Left ventricle myocardium inferior (tissue), 1 donor: ENCODE measurements at regions not wholly inside any gene's neighbourhood (a gene's known extent, or its start where the extent isn't known, plus 50 kb on each side); places are given as distances from the start of the nearest gene placed in this dataset.
"Not testable (repeated sequence)": the region's sequence is repeated elsewhere in the genome, so short reads cannot be mapped to it uniquely, and the experiment has no call there.

Experiments
- DNase-seq: peaks from one replicate; pipeline ENCODE4 v3.0.0-alpha.2; 2020
- H3K27ac ChIP-seq: fragments of 200-600 bp; replicated peaks from 2 replicates; pipeline ENCODE4 v1.8.0; 2021
- H3K27me3 ChIP-seq: fragments of 200-600 bp; 2 replicates; pipeline ENCODE4 v1.8.0; 2021; ENCODE audit warnings: low read depth
- H3K36me3 ChIP-seq: fragments of 200-600 bp; 2 replicates; pipeline ENCODE4 v1.8.0; 2021
- H3K4me1 ChIP-seq: fragments of 200-600 bp; 2 replicates; pipeline ENCODE4 v1.8.0; 2021
- H3K4me3 ChIP-seq: fragments of 200-600 bp; 2 replicates; pipeline ENCODE4 v1.8.0; 2021; ENCODE audit warnings: mild to moderate bottlenecking, moderate library complexity
- H3K9me3 ChIP-seq: fragments of 200-600 bp; replicated peaks from 2 replicates; pipeline ENCODE4 v1.8.0; 2021
- intact Hi-C: fragments of 100-400 bp; cut with micrococcal nuclease; formaldehyde crosslinking; loops from one replicate; pipeline ENCODE4 v1.11.0; 2022
- TF ChIP-seq, protein P1 (sequence below): fragments of 200-600 bp; IDR thresholded peaks from 2 replicates; pipeline ENCODE4 v1.8.0; 2021; ENCODE audit warnings: antibody characterized with exemption, mild to moderate bottlenecking, borderline replicate concordance
- donor health status: DM: no; HTN: yes; CAD: no; lungs with severe emphysema.

DNA sequence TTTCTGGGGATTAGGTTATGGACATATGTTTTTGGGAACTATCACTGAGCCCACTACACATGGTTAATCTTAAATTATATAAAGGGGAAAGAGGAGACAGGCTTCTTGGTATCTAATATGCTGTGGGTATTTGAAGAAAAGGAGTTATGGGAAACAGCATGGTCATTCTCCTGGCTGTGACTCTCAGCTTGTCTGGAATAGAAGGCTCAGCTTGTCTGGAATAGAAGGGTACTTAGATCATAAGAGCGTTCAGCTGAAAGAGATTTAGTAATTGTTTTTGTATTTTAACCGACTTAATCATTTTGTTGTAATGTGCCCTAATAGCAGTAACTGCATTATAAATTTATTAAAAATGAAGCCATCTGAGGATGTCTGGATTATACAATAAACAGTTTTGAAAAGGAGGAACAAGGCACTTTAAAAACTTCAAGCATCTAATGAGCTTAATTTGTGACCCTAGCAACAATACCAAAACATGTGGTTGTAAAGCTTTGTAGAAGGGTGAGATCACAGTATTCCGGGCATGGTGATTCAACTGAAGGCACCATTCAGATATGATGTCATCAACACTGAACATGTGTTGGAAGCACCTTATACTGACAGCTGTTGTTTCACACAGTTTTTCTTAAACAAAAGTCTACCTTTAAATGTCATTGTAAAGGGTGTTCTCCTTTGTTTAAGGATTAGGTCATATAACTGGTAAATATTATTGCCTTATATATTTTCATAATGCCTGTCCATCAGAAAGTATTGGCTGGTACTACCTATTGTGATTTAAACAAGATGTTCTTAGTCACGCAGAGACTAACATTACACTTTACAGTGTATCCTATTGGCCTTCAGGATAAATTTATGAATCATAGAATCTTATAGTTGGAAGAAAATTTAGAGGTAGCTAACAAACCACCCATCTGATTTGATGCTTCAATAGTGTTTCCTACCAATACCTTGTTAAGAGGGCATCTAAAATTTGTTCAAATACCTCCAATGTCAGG is 2174.1 kb upstream of the WWC1 start:
- DNase-seq, result no peak
- no peak overlapping the region for H3K27ac ChIP-seq
- TF ChIP-seq, protein P1, sequence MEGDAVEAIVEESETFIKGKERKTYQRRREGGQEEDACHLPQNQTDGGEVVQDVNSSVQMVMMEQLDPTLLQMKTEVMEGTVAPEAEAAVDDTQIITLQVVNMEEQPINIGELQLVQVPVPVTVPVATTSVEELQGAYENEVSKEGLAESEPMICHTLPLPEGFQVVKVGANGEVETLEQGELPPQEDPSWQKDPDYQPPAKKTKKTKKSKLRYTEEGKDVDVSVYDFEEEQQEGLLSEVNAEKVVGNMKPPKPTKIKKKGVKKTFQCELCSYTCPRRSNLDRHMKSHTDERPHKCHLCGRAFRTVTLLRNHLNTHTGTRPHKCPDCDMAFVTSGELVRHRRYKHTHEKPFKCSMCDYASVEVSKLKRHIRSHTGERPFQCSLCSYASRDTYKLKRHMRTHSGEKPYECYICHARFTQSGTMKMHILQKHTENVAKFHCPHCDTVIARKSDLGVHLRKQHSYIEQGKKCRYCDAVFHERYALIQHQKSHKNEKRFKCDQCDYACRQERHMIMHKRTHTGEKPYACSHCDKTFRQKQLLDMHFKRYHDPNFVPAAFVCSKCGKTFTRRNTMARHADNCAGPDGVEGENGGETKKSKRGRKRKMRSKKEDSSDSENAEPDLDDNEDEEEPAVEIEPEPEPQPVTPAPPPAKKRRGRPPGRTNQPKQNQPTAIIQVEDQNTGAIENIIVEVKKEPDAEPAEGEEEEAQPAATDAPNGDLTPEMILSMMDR, result no peak
- no peak overlapping the region for H3K4me3 ChIP-seq
- intact Hi-C loops, result no loop called here
- H3K9me3 ChIP-seq, result no peaks in the 10 kb centered on the region
- no peaks in the 10 kb centered on the region for H3K36me3 ChIP-seq
- H3K4me1 ChIP-seq, result no peaks in the 10 kb centered on the region
- H3K27me3 ChIP-seq, result no peaks in the 10 kb centered on the region

DNA sequence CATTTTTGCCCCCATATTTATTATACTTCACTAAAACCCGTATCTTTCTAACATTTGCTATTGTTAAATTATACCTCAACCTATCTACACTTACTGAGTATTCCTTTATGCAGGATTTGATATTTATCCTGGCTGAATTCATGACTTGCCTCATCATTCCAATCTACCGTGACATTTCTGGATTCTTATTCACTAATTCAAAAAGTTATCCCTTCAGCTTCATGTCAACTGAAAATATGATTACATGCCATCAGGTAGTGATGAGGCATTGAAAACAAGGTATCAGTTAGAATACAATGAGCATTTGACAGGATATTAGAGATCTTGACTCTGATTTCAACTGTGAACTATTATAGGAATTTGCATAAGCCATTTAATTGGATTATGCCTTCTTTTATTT is 2171.9 kb upstream of the WWC1 start:
- no peak overlapping the region for H3K27ac ChIP-seq
- no peaks in the 10 kb centered on the region for H3K4me1 ChIP-seq
- no peaks in the 10 kb centered on the region for H3K9me3 ChIP-seq
- TF ChIP-seq, protein P1, result no peak
- intact Hi-C loops, result no loop called here
- no peaks in the 10 kb centered on the region for H3K36me3 ChIP-seq
- no peaks in the 10 kb centered on the region for H3K27me3 ChIP-seq
- H3K4me3 ChIP-seq, result no peak overlapping the region
- no peak for DNase-seq

DNA sequence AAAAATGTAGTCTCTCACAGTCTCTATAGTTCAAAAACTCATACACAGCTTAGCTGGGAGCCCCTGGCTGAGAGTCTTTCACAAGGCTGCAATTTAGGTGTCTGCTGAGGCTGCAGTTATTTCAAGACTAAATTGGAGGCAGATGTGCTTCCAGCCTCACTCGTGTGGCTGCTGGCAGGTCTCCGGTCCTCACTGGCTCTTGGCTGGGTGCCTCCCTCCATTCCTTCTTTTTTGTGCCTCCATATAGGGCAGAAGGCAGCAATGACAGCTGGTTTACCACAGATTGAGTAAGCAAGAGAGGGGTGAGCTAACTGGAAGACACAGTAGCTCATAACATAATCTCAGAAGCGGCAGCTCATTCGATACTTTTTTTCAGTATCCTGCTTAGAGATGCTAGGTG is 2167.7 kb upstream of the WWC1 start:
- DNase-seq, result no peak
- H3K9me3 ChIP-seq, result no peaks in the 10 kb centered on the region
- no peaks in the 10 kb centered on the region for H3K27me3 ChIP-seq
- no peak overlapping the region for H3K4me3 ChIP-seq
- TF ChIP-seq, protein P1, result no peak
- H3K36me3 ChIP-seq, result no peaks in the 10 kb centered on the region
- no peak overlapping the region for H3K27ac ChIP-seq
- intact Hi-C loops, result no loop called here
- no peaks in the 10 kb centered on the region for H3K4me1 ChIP-seq

DNA sequence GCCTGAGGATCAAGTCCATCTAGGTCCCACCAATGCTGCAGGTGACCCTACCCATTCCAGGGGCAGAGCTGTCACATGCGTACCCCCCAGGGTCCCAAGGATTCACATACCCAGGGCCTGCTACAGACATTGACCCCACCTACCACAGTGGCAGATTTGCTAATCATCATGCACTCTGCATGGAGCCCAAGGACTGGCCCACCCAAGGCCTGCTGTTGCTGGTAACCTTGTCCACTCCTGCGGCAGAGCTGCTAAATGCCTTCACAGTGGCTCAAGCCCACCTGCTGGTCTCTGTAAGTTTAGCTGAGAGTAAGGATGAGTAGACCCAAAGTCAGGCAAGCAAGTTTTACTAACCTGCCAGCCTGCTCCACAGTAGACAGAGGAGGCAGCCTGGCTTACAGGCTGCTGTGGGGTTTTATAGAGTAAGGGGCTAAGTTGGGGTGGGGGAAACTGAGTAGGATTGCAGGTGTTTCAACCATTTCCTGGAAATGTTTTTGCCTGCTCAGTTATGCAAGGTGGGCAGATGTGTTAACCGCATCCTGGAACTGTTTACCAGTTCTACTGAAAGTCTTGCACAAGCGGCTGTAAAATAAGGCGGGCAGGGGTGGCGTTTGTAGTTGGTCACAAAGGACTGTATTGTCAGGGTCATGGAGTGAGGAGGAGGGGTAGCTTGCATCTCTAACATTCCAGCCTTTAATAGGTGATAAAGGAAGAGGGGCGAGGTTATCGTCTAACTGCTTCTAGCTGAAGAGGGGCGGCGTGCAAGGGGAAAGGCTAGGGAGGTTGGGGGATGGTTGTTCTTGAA is 2163.5 kb upstream of the WWC1 start:
- no peaks in the 10 kb centered on the region for H3K4me1 ChIP-seq
- no peaks in the 10 kb centered on the region for H3K36me3 ChIP-seq
- H3K27me3 ChIP-seq, result no peaks in the 10 kb centered on the region
- TF ChIP-seq, protein P1, result no peak
- DNase-seq, result no peak
- H3K27ac ChIP-seq, result no peak overlapping the region
- H3K9me3 ChIP-seq, result no peaks in the 10 kb centered on the region
- intact Hi-C loops, result no loop called here
- no peak overlapping the region for H3K4me3 ChIP-seq

DNA sequence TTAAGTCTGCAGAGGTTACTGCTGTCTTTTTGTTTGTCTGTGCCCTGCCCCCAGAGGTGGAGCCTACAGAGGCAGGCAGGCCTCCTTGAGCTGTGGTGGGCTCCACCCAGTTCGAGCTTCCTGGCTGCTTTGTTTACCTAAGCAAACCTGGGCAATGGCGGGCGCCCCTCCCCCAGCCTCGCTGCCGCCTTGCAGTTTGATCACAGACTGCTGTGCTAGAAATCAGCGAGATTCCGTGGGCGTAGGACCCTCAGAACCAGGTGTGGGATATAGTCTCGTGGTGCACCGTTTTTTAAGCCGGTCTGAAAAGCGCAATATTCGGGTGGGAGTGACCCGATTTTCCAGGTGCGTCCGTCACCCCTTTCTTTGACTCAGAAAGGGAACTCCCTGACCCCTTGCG is 2146.3 kb upstream of the WWC1 start:
- H3K4me1 ChIP-seq, DNase-seq, H3K36me3 ChIP-seq, H3K27ac ChIP-seq, intact Hi-C loops, H3K4me3 ChIP-seq, H3K9me3 ChIP-seq, H3K27me3 ChIP-seq: not testable (repeated sequence)
